ENCODE measurements at regions not wholly inside any gene's neighbourhood (a gene's known extent, or its start where the extent isn't known, plus 50 kb on each side); places are given as distances from the start of the nearest gene placed in this dataset.

GRCh38 chr12:47449797-47450196 is 256.0 kb downstream of the RPAP3 start:
- Mint-ChIP-seq H3K4me3 (no peak overlapping the region), H3K9me3 (peaks cover 14% of the 10 kb centered on the region), H3K27ac (no peak overlapping the region), H3K27me3 (ENCODE audit: low read depth) (peaks cover 12% of the 10 kb centered on the region), H3K36me3 (peaks cover 1% of the 10 kb centered on the region; the same call in 1 of the 2 replicates), H3K4me1 (no peaks in the 10 kb centered on the region)
- ChIA-PET CTCF (no interaction called here), POLR2A (no interaction called here)
- TF ChIP-seq RELA (CRISPR knock-in tag; IDR thresholded peaks at IDR 0.05; ENCODE audit: borderline replicate concordance) (no peak), CREM (CRISPR knock-in tag; IDR thresholded peaks at IDR 0.05) (no peak), ATF6 (CRISPR knock-in tag; IDR thresholded peaks at IDR 0.05) (no peak), ZNF512 (CRISPR knock-in tag; IDR thresholded peaks at IDR 0.05; ENCODE audit: borderline replicate concordance) (no peak), NFYB (CRISPR knock-in tag; conservative IDR thresholded peaks at IDR 0.05; ENCODE audit: low read depth) (no peak), NR1H2 (CRISPR knock-in tag; IDR thresholded peaks at IDR 0.05) (no peak), CBFB (CRISPR knock-in tag; IDR thresholded peaks at IDR 0.05; ENCODE audit: low read depth) (no peak), FOXJ3 (CRISPR knock-in tag; IDR thresholded peaks at IDR 0.05; ENCODE audit: borderline replicate concordance) (no peak), TEAD1 (CRISPR knock-in tag; IDR thresholded peaks at IDR 0.05) (no peak), TP53 (CRISPR knock-in tag; IDR thresholded peaks at IDR 0.05) (no peak), GABPB1 (CRISPR knock-in tag; IDR thresholded peaks at IDR 0.05) (no peak), HMGXB4 (CRISPR knock-in tag; IDR thresholded peaks at IDR 0.05) (no peak), ETV6 (CRISPR knock-in tag; IDR thresholded peaks at IDR 0.05) (no peak)
- ATAC-seq (no peak), DNase-seq (ENCODE audit: low spot score) (no peak)

- ATAC-seq (no peak), DNase-seq (ENCODE audit: low spot score) (no peak)
- ChIA-PET CTCF (no interaction called here), POLR2A (no interaction called here)
- no peak for TF ChIP-seq STAT6 (CRISPR knock-in tag; conservative IDR thresholded peaks at IDR 0.05; ENCODE audit: low read depth)
- TF ChIP-seq GABPB1 (CRISPR knock-in tag; IDR thresholded peaks at IDR 0.05) = no peak
- TF ChIP-seq OVOL2 (CRISPR knock-in tag; IDR thresholded peaks at IDR 0.05; ENCODE audit: borderline replicate concordance) = no peak
- TF ChIP-seq ZBTB21 (CRISPR knock-in tag; IDR thresholded peaks at IDR 0.05; ENCODE audit: borderline replicate concordance) = no peak
- TF ChIP-seq IRF2 (CRISPR knock-in tag; IDR thresholded peaks at IDR 0.05; ENCODE audit: borderline replicate concordance, low read depth) = no peak
- TF ChIP-seq SOX15 (CRISPR knock-in tag; IDR thresholded peaks at IDR 0.05) = no peak
- no peak for TF ChIP-seq ZNF423 (CRISPR knock-in tag; IDR thresholded peaks at IDR 0.05)
- no peak for TF ChIP-seq EMX1 (CRISPR knock-in tag; IDR thresholded peaks at IDR 0.05)
- no peak for TF ChIP-seq GTF2I (CRISPR knock-in tag; conservative IDR thresholded peaks at IDR 0.05)
- no peak for TF ChIP-seq TEAD4 (CRISPR knock-in tag; IDR thresholded peaks at IDR 0.05)
- no peak for TF ChIP-seq NFATC4 (CRISPR knock-in tag; IDR thresholded peaks at IDR 0.05)
- TF ChIP-seq CTCF (IDR thresholded peaks at IDR 0.05) = no peak
- TF ChIP-seq ATF3 (CRISPR knock-in tag; conservative IDR thresholded peaks at IDR 0.05) = no peak
- no peak for TF ChIP-seq NR2C2 (CRISPR knock-in tag; IDR thresholded peaks at IDR 0.05)
- Mint-ChIP-seq H3K4me1 (no peaks in the 10 kb centered on the region), H3K36me3 (peaks cover 35% of the 10 kb centered on the region), H3K27me3 (ENCODE audit: low read depth) (no peaks in the 10 kb centered on the region; the same call in 1 of the 2 replicates), H3K4me3 (no peak overlapping the region), H3K9me3 (peaks cover 62% of the 10 kb centered on the region), H3K27ac (no peak overlapping the region)
Observed at GRCh38 chr12:47442310-47442709, 263.5 kb downstream of the RPAP3 start.

Measured in WTC11 (cell line).